SKM-1 (cell line): ENCODE measurements at regions not wholly inside any gene's neighbourhood (a gene's known extent, or its start where the extent isn't known, plus 50 kb on each side); places are given as distances from the start of the nearest gene placed in this dataset.

Experiments used
- DNase-seq: peaks from one replicate; lab custom pipeline; 2025; ENCODE audit not compliant: unreplicated experiment; lab: John Stamatoyannopoulos, UW

- peak; percentile 53 for DNase-seq
Observed at GRCh38 chr18:30929718-30930117, 112.8 kb downstream of the DSC3 start.

- no peak for DNase-seq
Observed at GRCh38 chr18:30929065-30929464, 113.5 kb downstream of the DSC3 start.

- no peak for DNase-seq
Observed at GRCh38 chr18:30927517-30928075, 114.9 kb downstream of the DSC3 start.

- DNase-seq: no peak
Observed at GRCh38 chr18:30927042-30927441, 115.5 kb downstream of the DSC3 start.

GRCh38 chr18:30925795-30926194, 116.7 kb downstream of the DSC3 start:
- DNase-seq: no peak

- no peak for DNase-seq
Observed at GRCh38 chr18:30920757-30921156, 121.8 kb downstream of the DSC3 start.

- no peak for DNase-seq
Observed at GRCh38 chr18:30920351-30920750, 122.2 kb downstream of the DSC3 start.

- DNase-seq: no peak
Observed at GRCh38 chr18:30917651-30918050, 124.9 kb downstream of the DSC3 start.

- DNase-seq: no peak
Observed at GRCh38 chr18:30915336-30915988, 127.1 kb downstream of the DSC3 start.

- no peak for DNase-seq
Observed at GRCh38 chr18:30908381-30908780, 134.2 kb downstream of the DSC3 start.

- DNase-seq: no peak
Observed at GRCh38 chr18:30903566-30903965, 139.0 kb downstream of the DSC3 start.

GRCh38 chr18:30889519-30890301, 152.8 kb downstream of the DSC3 start:
- DNase-seq: no peak

- DNase-seq: no peak
Observed at GRCh38 chr18:30888344-30888743, 154.2 kb downstream of the DSC3 start.

- DNase-seq: no peak
Observed at GRCh38 chr18:30886998-30887397, 155.5 kb downstream of the DSC3 start.

GRCh38 chr18:30870466-30870865, 172.1 kb downstream of the DSC3 start:
- no peak for DNase-seq

- no peak for DNase-seq
Observed at GRCh38 chr18:30862900-30863299, 179.6 kb downstream of the DSC3 start.

GRCh38 chr18:30860741-30861140, 181.8 kb downstream of the DSC3 start:
- DNase-seq: no peak

GRCh38 chr18:30859036-30859435, 183.5 kb downstream of the DSC3 start:
- DNase-seq: no peak

- DNase-seq: no peak
Observed at GRCh38 chr18:30858560-30858959, 184.0 kb downstream of the DSC3 start.

GRCh38 chr18:30855762-30856161, 186.8 kb downstream of the DSC3 start:
- no peak for DNase-seq

GRCh38 chr18:30852980-30853379, 189.6 kb downstream of the DSC3 start:
- no peak for DNase-seq

GRCh38 chr18:30852541-30852940, 190.0 kb downstream of the DSC3 start:
- DNase-seq: no peak
